Activated T-helper 2 cell treated with anti-CD3 and anti-CD28 coated beads, Interferon-gamma antibody, Interleukin-2, Interleukin-4, amounts not matched to agents 10 μg/mL and 5 μg/mL and 100 μg/mL, durations not matched to agents 14 hours and 24 hours and 36 hours (primary cell): ENCODE measurements at regions not wholly inside any gene's neighbourhood (a gene's known extent, or its start where the extent isn't known, plus 50 kb on each side); places are given as distances from the start of the nearest gene placed in this dataset.

Source experiments
- DNase-seq: peaks from one replicate; pipeline ENCODE4 v3.0.0; 2021; ENCODE audit warnings: low spot score
- H3K27ac Mint-ChIP-seq: one replicate; pipeline ENCODE4 v1.8.0; 2021; ENCODE audit warnings: mixed read lengths
- H3K27me3 Mint-ChIP-seq: one replicate; pipeline ENCODE4 v1.8.0; 2021; ENCODE audit warnings: low read depth, mixed read lengths
- H3K36me3 Mint-ChIP-seq: one replicate; pipeline ENCODE4 v1.8.0; 2021; ENCODE audit warnings: low read depth, mixed read lengths
- H3K4me1 Mint-ChIP-seq: one replicate; pipeline ENCODE4 v1.8.0; 2021; ENCODE audit warnings: low read depth, mixed read lengths
- H3K4me3 Mint-ChIP-seq: one replicate; pipeline ENCODE4 v1.8.0; 2021; ENCODE audit warnings: low read depth, mild to moderate bottlenecking, moderate library complexity, mixed read lengths
- H3K9me3 Mint-ChIP-seq: one replicate; pipeline ENCODE4 v1.8.0; 2021; ENCODE audit warnings: mixed read lengths
- intact Hi-C: fragments of 100-400 bp; cut with micrococcal nuclease; formaldehyde crosslinking; loops from one replicate; pipeline ENCODE4 v1.15.1; 2023

- intact Hi-C loops = no loop called here
- DNase-seq = no peak
- Mint-ChIP-seq H3K9me3 (no peaks in the 10 kb centered on the region), H3K36me3 (no peaks in the 10 kb centered on the region), H3K4me1 (no peaks in the 10 kb centered on the region), H3K4me3 (no peak overlapping the region), H3K27ac (no peak overlapping the region), H3K27me3 (no peaks in the 10 kb centered on the region)
These were observed 257.6 kb upstream of the POU3F2 start for GRCh38 chr6:98576791-98577190.

GRCh38 chr6:98578016-98578415 lies 256.4 kb upstream of the POU3F2 start:
- Mint-ChIP-seq H3K27me3 (no peaks in the 10 kb centered on the region), H3K4me1 (no peaks in the 10 kb centered on the region), H3K9me3 (no peaks in the 10 kb centered on the region), H3K27ac (no peak overlapping the region), H3K4me3 (no peak overlapping the region), H3K36me3 (no peaks in the 10 kb centered on the region)
- intact Hi-C loops = no loop called here
- no peak for DNase-seq

- no peak overlapping the region for H3K4me3 Mint-ChIP-seq
- H3K27ac Mint-ChIP-seq = no peak overlapping the region
- DNase-seq = no peak
- H3K4me1 Mint-ChIP-seq = no peaks in the 10 kb centered on the region
- no peaks in the 10 kb centered on the region for H3K9me3 Mint-ChIP-seq
- intact Hi-C loops = no loop called here
- H3K36me3 Mint-ChIP-seq = no peaks in the 10 kb centered on the region
- H3K27me3 Mint-ChIP-seq = no peaks in the 10 kb centered on the region
These were observed 255.3 kb upstream of the POU3F2 start for GRCh38 chr6:98579079-98579478.

- Mint-ChIP-seq H3K4me3 (no peak overlapping the region), H3K36me3 (no peaks in the 10 kb centered on the region), H3K9me3 (no peaks in the 10 kb centered on the region), H3K27me3 (no peaks in the 10 kb centered on the region), H3K4me1 (no peaks in the 10 kb centered on the region), H3K27ac (no peak overlapping the region)
- intact Hi-C loops = no loop called here
- no peak for DNase-seq
These were observed 254.4 kb upstream of the POU3F2 start for GRCh38 chr6:98579941-98580340.

- intact Hi-C loops = no loop called here
These were observed 252.7 kb upstream of the POU3F2 start for GRCh38 chr6:98581705-98582104.

GRCh38 chr6:98583506-98583905 lies 250.9 kb upstream of the POU3F2 start:
- Mint-ChIP-seq H3K36me3 (no peaks in the 10 kb centered on the region), H3K4me1 (no peaks in the 10 kb centered on the region), H3K27ac (no peak overlapping the region), H3K9me3 (no peaks in the 10 kb centered on the region), H3K27me3 (no peaks in the 10 kb centered on the region), H3K4me3 (no peak overlapping the region)
- DNase-seq = no peak
- intact Hi-C loops = no loop called here

More at GRCh38 chr6:98581705-98582104, 252.7 kb upstream of the POU3F2 start:
- Mint-ChIP-seq H3K4me3 (no peak overlapping the region), H3K27me3 (no peaks in the 10 kb centered on the region), H3K9me3 (no peaks in the 10 kb centered on the region), H3K4me1 (no peaks in the 10 kb centered on the region), H3K36me3 (no peaks in the 10 kb centered on the region), H3K27ac (no peak overlapping the region)
- DNase-seq = no peak

- Mint-ChIP-seq H3K36me3 (no peaks in the 10 kb centered on the region), H3K9me3 (no peaks in the 10 kb centered on the region), H3K27me3 (no peaks in the 10 kb centered on the region), H3K27ac (no peak overlapping the region), H3K4me3 (no peak overlapping the region), H3K4me1 (no peaks in the 10 kb centered on the region)
- intact Hi-C loops = no loop called here
- DNase-seq = no peak
These were observed 248.2 kb upstream of the POU3F2 start for GRCh38 chr6:98586163-98586562.

- Mint-ChIP-seq H3K36me3 (no peaks in the 10 kb centered on the region), H3K27ac (no peak overlapping the region), H3K4me3 (no peak overlapping the region), H3K27me3 (no peaks in the 10 kb centered on the region), H3K9me3 (no peaks in the 10 kb centered on the region), H3K4me1 (no peaks in the 10 kb centered on the region)
- DNase-seq = no peak
- intact Hi-C loops = no loop called here
These were observed 246.8 kb upstream of the POU3F2 start for GRCh38 chr6:98587555-98587954.

GRCh38 chr6:98589536-98589935 lies 244.8 kb upstream of the POU3F2 start:
- no peaks in the 10 kb centered on the region for H3K9me3 Mint-ChIP-seq
- no peaks in the 10 kb centered on the region for H3K4me1 Mint-ChIP-seq
- intact Hi-C loops = no loop called here
- H3K4me3 Mint-ChIP-seq = no peak overlapping the region
- DNase-seq = no peak
- no peaks in the 10 kb centered on the region for H3K36me3 Mint-ChIP-seq
- no peaks in the 10 kb centered on the region for H3K27me3 Mint-ChIP-seq
- H3K27ac Mint-ChIP-seq = no peak overlapping the region

GRCh38 chr6:98590136-98590681 lies 244.2 kb upstream of the POU3F2 start:
- H3K27ac Mint-ChIP-seq = no peak overlapping the region
- no peak for DNase-seq
- no peaks in the 10 kb centered on the region for H3K27me3 Mint-ChIP-seq
- H3K36me3 Mint-ChIP-seq = no peaks in the 10 kb centered on the region
- no peak overlapping the region for H3K4me3 Mint-ChIP-seq
- intact Hi-C loops = no loop called here
- no peaks in the 10 kb centered on the region for H3K9me3 Mint-ChIP-seq
- H3K4me1 Mint-ChIP-seq = no peaks in the 10 kb centered on the region

GRCh38 chr6:98590997-98591396 lies 243.4 kb upstream of the POU3F2 start:
- intact Hi-C loops = no loop called here
- H3K9me3 Mint-ChIP-seq = no peaks in the 10 kb centered on the region
- H3K27me3 Mint-ChIP-seq = no peaks in the 10 kb centered on the region
- H3K4me1 Mint-ChIP-seq = no peaks in the 10 kb centered on the region
- H3K27ac Mint-ChIP-seq = no peak overlapping the region
- H3K36me3 Mint-ChIP-seq = no peaks in the 10 kb centered on the region
- H3K4me3 Mint-ChIP-seq = no peak overlapping the region
- DNase-seq = no peak

- intact Hi-C loops = no loop called here
- H3K4me3 Mint-ChIP-seq = no peak overlapping the region
- no peaks in the 10 kb centered on the region for H3K9me3 Mint-ChIP-seq
- no peaks in the 10 kb centered on the region for H3K36me3 Mint-ChIP-seq
- DNase-seq = no peak
- no peaks in the 10 kb centered on the region for H3K4me1 Mint-ChIP-seq
- H3K27me3 Mint-ChIP-seq = no peaks in the 10 kb centered on the region
- no peak overlapping the region for H3K27ac Mint-ChIP-seq
These were observed 240.7 kb upstream of the POU3F2 start for GRCh38 chr6:98593676-98594075.

- Mint-ChIP-seq H3K9me3 (no peaks in the 10 kb centered on the region), H3K4me3 (no peak overlapping the region), H3K27ac (no peak overlapping the region), H3K4me1 (no peaks in the 10 kb centered on the region), H3K36me3 (no peaks in the 10 kb centered on the region), H3K27me3 (no peaks in the 10 kb centered on the region)
- intact Hi-C loops = no loop called here
- no peak for DNase-seq
These were observed 232.7 kb upstream of the POU3F2 start for GRCh38 chr6:98601716-98602115.

- intact Hi-C loops = no loop called here
- H3K36me3 Mint-ChIP-seq = no peaks in the 10 kb centered on the region
These were observed 228.7 kb upstream of the POU3F2 start for GRCh38 chr6:98605705-98606104.

More at GRCh38 chr6:98605705-98606104, 228.7 kb upstream of the POU3F2 start:
- Mint-ChIP-seq H3K9me3 (no peaks in the 10 kb centered on the region), H3K27ac (no peak overlapping the region), H3K4me3 (no peak overlapping the region), H3K27me3 (no peaks in the 10 kb centered on the region), H3K4me1 (no peaks in the 10 kb centered on the region)
- no peak for DNase-seq
